ENCODE measurements at regions not wholly inside any gene's neighbourhood (a gene's known extent, or its start where the extent isn't known, plus 50 kb on each side); places are given as distances from the start of the nearest gene placed in this dataset.

GRCh38 chr5:172571413-172571812 lies 69.7 kb upstream of the NEURL1B start:
- no peaks in the 10 kb centered on the region for H3F3A ChIP-seq (ENCODE audit: insufficient read depth, low read length, poor library complexity, severe bottlenecking)
- H3K9me3 ChIP-seq (ENCODE audit: low read length), result no peaks in the 10 kb centered on the region
- H3K79me2 ChIP-seq (replicated peaks; ENCODE audit: insufficient read depth, low read length), result no peaks in the 10 kb centered on the region
- TF ChIP-seq TAF1 (IDR thresholded peaks at IDR 0.05; ENCODE audit: low read depth) (no peak), EP300 (conservative IDR thresholded peaks at IDR 0.05; ENCODE audit: poor library complexity, severe bottlenecking) (no peak), EZH2 (IDR thresholded peaks at IDR 0.05; ENCODE audit: borderline replicate concordance, insufficient read depth, low read length, poor library complexity, severe bottlenecking) (no peak), POLR2AphosphoS5 (IDR thresholded peaks at IDR 0.05) (no peak), CTCF (IDR thresholded peaks at IDR 0.05; ENCODE audit: poor library complexity, severe bottlenecking) (no peak), MXI1 (conservative IDR thresholded peaks at IDR 0.05; ENCODE audit: poor library complexity, severe bottlenecking) (no peak), REST (IDR thresholded peaks at IDR 0.05; ENCODE audit: borderline replicate concordance) (no peak), SMC3 (conservative IDR thresholded peaks at IDR 0.05; ENCODE audit: poor library complexity) (no peak), RAD21 (conservative IDR thresholded peaks at IDR 0.05) (no peak)
- no peak overlapping the region for H3K4me2 ChIP-seq (ENCODE audit: low read length)
- H4K20me1 ChIP-seq (ENCODE audit: insufficient read depth), result no peaks in the 10 kb centered on the region
- no peaks in the 10 kb centered on the region for H3K27me3 ChIP-seq (ENCODE audit: insufficient read depth, low read depth, low read length)
- no peak overlapping the region for H3K9ac ChIP-seq (ENCODE audit: low read length)
- no peak overlapping the region for H3K4me3 ChIP-seq (ENCODE audit: low read length)
- H3K9me2 ChIP-seq (ENCODE audit: insufficient read depth, low read length), result no peaks in the 10 kb centered on the region
- no peak overlapping the region for H3K27ac ChIP-seq (ENCODE audit: low read length)
- H2AFZ ChIP-seq (ENCODE audit: low read depth, low read length), result no peak overlapping the region
- no peaks in the 10 kb centered on the region for H3K36me3 ChIP-seq (ENCODE audit: insufficient read depth, low read length)

GRCh38 chr5:172570594-172571334 lies 70.3 kb upstream of the NEURL1B start:
- no peak overlapping the region for H3K27ac ChIP-seq (ENCODE audit: low read length)
- H3K27me3 ChIP-seq (ENCODE audit: insufficient read depth, low read depth, low read length), result no peaks in the 10 kb centered on the region
- H3K9ac ChIP-seq (ENCODE audit: low read length), result no peak overlapping the region
- no peak for TF ChIP-seq RAD21 (conservative IDR thresholded peaks at IDR 0.05)
- no peak for TF ChIP-seq SMC3 (conservative IDR thresholded peaks at IDR 0.05; ENCODE audit: poor library complexity)
- TF ChIP-seq CTCF (IDR thresholded peaks at IDR 0.05; ENCODE audit: poor library complexity, severe bottlenecking), result no peak
- TF ChIP-seq TAF1 (IDR thresholded peaks at IDR 0.05; ENCODE audit: low read depth), result no peak
- TF ChIP-seq POLR2AphosphoS5 (IDR thresholded peaks at IDR 0.05), result no peak
- TF ChIP-seq EP300 (conservative IDR thresholded peaks at IDR 0.05; ENCODE audit: poor library complexity, severe bottlenecking), result no peak
- no peak for TF ChIP-seq EZH2 (IDR thresholded peaks at IDR 0.05; ENCODE audit: borderline replicate concordance, insufficient read depth, low read length, poor library complexity, severe bottlenecking)
- TF ChIP-seq REST (IDR thresholded peaks at IDR 0.05; ENCODE audit: borderline replicate concordance), result no peak
- TF ChIP-seq MXI1 (conservative IDR thresholded peaks at IDR 0.05; ENCODE audit: poor library complexity, severe bottlenecking), result no peak
- H3K9me3 ChIP-seq (ENCODE audit: low read length), result no peaks in the 10 kb centered on the region
- no peak overlapping the region for H3K4me3 ChIP-seq (ENCODE audit: low read length)
- no peaks in the 10 kb centered on the region for H3K36me3 ChIP-seq (ENCODE audit: insufficient read depth, low read length)
- H3F3A ChIP-seq (ENCODE audit: insufficient read depth, low read length, poor library complexity, severe bottlenecking), result no peaks in the 10 kb centered on the region
- no peaks in the 10 kb centered on the region for H3K9me2 ChIP-seq (ENCODE audit: insufficient read depth, low read length)
- no peaks in the 10 kb centered on the region for H3K79me2 ChIP-seq (replicated peaks; ENCODE audit: insufficient read depth, low read length)
- H3K4me2 ChIP-seq (ENCODE audit: low read length), result no peak overlapping the region
- no peak overlapping the region for H2AFZ ChIP-seq (ENCODE audit: low read depth, low read length)
- no peaks in the 10 kb centered on the region for H4K20me1 ChIP-seq (ENCODE audit: insufficient read depth)

Measured in neural cell (in vitro differentiated cells).